ENCODE measurements at regions not wholly inside any gene's neighbourhood (a gene's known extent, or its start where the extent isn't known, plus 50 kb on each side); places are given as distances from the start of the nearest gene placed in this dataset.

- FAIRE-seq, result no peak
These were observed 973.1 kb downstream of the TMEM182 start for GRCh38 chr2:103734911-103735310.

GRCh38 chr2:103738108-103738507 lies 976.3 kb downstream of the TMEM182 start:
- FAIRE-seq, result no peak

DNA sequence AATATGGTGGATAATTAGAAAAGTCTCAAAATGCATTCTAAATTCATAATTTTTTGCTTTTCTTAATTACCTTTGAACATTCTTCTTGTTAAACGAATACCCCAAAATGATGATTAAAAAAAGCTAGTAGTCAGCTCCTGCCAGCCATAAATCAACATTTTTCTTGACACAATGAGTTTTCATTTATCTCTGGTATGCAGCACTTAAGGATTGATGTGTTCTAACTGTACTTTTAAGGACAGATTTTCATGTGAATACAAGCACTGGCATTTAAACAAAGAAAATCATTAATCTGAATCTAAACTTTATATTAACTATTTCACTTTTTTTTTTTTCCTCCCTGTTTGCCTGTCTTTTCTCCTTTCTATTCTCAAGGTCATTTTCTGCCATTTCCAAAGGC lies 976.8 kb downstream of the TMEM182 start:
- FAIRE-seq, result no peak

DNA sequence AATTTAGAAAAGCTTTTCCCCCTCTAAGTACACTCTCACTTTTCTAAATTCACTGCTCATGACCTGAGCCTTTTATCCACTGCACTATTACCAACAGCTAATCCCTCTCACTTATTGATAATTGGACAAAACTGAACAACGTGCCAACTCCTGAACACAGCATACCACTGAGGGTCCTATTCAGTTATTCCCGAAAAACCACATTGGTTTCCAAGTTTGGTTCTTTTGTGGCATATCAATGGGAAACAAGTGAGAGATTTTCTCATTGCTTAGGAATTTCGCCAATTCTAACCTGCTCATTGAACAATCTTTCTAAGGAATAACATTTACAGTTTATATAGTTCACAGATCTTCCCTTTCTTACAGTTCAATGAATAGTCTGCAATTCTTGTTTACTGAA lies 977.4 kb downstream of the TMEM182 start:
- no peak for FAIRE-seq

DNA sequence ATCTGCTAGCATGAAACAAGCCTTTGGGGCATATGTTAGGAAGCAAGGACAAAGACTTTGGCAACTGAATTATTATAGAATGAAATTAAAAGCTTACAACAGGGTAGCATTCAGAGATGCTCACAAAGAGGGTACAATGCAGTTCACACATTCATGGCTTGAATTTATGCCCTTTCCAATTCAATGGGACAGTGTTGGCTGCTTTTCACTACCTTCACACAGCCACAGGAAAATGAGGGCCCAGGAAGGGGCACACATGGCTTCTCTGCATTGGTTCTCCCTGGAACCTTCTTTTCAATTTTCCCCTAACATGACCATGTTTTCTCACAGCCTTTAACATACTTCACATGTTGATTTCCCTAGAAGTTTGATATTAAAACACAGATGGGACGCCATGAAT lies 978.1 kb downstream of the TMEM182 start:
- FAIRE-seq, result no peak

DNA sequence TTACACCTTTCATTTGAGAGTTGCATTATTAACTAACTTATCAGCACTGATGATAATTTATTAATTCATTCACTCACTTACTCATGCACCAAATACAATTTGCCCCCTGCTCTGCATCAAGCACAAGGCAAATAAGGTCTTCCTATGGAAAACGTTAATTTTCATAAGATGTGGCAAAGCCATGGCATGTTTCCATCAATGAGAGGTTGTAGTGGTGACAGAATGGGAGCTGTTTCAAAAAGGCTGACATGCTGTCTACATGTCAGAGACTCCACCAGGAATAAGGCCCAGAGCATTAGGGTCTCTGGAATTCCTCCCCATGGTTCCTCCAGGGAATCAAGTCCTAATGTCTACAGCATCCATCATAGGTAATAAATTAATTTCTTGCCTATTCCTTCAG lies 978.8 kb downstream of the TMEM182 start:
- no peak for FAIRE-seq

GRCh38 chr2:103743195-103743594 lies 981.4 kb downstream of the TMEM182 start:
- FAIRE-seq, result no peak

GRCh38 chr2:103754530-103754929 lies 992.7 kb downstream of the TMEM182 start:
- FAIRE-seq, result no peak

DNA sequence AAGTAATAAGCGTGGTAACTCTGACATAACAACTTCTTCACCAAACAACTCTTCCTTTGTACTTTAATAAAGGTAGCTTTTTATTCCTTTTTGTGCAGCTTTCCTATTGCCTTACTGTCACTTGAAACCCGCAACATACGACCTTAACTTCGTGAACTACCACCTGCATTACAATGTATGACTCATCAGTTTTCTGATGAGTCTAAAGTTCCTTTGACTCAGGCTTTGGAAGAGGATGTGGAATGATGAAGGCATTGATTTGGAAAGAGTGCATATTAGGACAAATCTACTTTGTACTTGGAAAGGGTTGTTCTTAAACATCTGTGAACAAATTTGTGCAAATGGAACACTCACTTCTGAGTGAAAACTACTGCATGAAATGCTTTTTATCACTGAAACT lies 1012.1 kb downstream of the TMEM182 start:
- no peak for FAIRE-seq

DNA sequence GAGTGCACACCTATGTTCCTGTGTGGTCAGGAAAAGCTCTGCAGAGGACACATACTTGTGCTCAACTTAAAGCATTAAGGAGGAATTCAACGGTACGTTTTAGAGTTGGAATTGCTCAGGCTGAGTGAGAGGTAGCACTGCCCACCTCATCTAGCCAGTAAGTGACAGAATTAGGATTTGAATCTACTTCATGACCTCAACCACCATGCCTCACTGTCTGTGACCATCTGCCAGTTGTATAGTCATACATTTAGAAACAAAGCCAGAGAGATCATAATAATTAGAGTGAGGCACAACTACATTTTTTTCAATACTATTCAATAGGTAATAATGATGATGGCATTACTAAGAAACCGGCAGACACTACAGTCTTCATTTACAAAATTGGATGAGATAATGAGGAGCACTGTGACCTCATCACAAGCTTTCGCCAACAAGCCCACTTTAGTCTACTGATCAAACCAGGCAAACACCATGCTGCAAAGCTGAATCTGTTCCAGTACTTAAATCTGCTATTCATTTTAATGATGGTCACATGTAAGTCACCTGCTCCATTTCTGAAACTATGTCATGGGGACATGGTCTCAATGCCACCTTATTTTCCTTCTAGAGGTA lies 1018.4 kb downstream of the TMEM182 start:
- no peak for FAIRE-seq

- FAIRE-seq, result no peak
These were observed 1019.5 kb downstream of the TMEM182 start for GRCh38 chr2:103781313-103781712.

DNA sequence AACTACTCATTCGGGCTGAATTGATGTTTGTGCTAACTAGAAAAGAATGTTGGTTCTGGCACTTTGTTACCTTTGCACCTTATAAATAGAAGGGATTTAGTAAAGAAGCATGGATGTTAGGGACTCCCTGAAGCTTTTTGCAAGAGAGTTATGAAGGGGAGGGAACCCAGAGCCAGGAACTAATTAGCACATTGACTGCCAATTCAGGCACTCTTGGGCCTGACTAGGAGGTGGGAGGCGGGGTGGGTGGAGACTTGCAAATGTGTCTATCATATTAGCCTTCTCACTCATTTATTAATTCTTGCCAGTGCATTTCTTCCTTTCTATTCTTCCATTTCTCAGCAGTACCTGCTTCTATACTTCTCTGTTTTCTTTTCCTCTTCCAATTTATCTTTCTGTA lies 1022.4 kb downstream of the TMEM182 start:
- FAIRE-seq, result no peak

GRCh38 chr2:103785432-103785831 lies 1023.6 kb downstream of the TMEM182 start:
- FAIRE-seq, result no peak

GRCh38 chr2:103785956-103786355 lies 1024.1 kb downstream of the TMEM182 start:
- FAIRE-seq, result no peak

GRCh38 chr2:103788389-103788788 lies 1026.6 kb downstream of the TMEM182 start:
- FAIRE-seq, result no peak

GRCh38 chr2:103788951-103789350 lies 1027.1 kb downstream of the TMEM182 start:
- FAIRE-seq, result no peak

- no peak for FAIRE-seq
These were observed 1027.7 kb downstream of the TMEM182 start for GRCh38 chr2:103789381-103790095.

- no peak for FAIRE-seq
These were observed 1030.2 kb downstream of the TMEM182 start for GRCh38 chr2:103792042-103792441.

DNA sequence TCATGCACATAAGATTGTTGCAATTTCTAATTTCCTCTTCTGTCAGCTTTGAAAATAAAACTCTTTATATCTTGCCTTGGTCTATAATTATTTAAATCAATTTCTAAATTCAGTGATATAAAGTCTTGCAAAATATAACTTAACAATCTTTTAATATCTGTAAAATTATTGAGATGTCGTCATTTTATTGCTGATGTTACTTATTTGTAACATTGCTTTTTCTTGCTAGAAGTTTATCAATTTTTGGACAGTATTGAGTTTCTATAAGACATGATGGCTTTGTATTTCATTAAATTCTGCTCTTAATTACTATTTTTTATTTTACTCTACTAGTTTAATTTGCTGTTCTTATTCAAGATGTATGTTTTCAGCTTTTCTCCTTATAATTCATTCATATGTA lies 1036.5 kb downstream of the TMEM182 start:
- no peak for FAIRE-seq

- no peak for FAIRE-seq
These were observed 1042.2 kb downstream of the TMEM182 start for GRCh38 chr2:103804013-103804412.

GRCh38 chr2:103805746-103806145 lies 1043.9 kb downstream of the TMEM182 start:
- FAIRE-seq, result no peak

GRCh38 chr2:103808814-103809213 lies 1045.1 kb upstream of the POU3F3 start:
- FAIRE-seq, result no peak

GRCh38 chr2:103809415-103809814 lies 1044.5 kb upstream of the POU3F3 start:
- FAIRE-seq, result no peak

DNA sequence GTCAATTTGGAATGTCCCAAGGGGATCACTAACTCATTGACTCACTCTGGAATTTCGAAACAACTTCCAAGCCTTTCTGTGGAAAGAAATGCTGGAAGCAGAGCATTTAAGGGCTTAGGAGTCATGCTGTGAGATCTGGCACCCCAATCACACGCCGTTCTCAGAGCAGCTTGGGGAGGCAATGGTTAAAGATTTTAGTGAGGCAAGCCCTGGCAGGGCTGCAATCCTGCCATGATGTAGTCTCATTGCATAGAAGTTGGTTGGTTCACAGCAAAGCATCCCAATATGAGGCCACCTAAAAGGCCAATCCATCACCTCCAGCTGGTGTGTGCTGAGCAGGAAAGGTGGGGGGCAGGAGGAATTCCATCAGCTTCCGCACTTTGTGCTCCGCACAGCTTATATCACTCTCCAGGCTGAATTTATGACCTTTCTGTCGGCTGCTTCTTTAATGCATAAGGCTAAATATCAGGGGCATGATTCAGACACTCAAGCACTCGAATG lies 1043.9 kb upstream of the POU3F3 start:
- FAIRE-seq, result no peak

GRCh38 chr2:103810875-103811274 lies 1043.0 kb upstream of the POU3F3 start:
- FAIRE-seq, result no peak
